Lower leg skin (tissue), 4 donors: ENCODE measurements at regions not wholly inside any gene's neighbourhood (a gene's known extent, or its start where the extent isn't known, plus 50 kb on each side); places are given as distances from the start of the nearest gene placed in this dataset.

Experiments used
- DNase-seq, 2 donors: peaks; one replicate each; pipeline ENCODE4 v3.0.0-alpha.2; 2019; ENCODE audit warnings: low spot score in 2 of 2
- H3K4me3 ChIP-seq: fragments of 200-600 bp; sonication (generic); 2 replicates; pipeline ENCODE4 v1.5.1; 2017; ENCODE audit warnings: mild to moderate bottlenecking, low read depth; ENCODE audit not compliant: poor library complexity, severe bottlenecking
- CTCF ChIP-seq, 3 donors: fragments of 450-650 bp; IDR thresholded peaks; one replicate each; pipeline ENCODE4 v1.5.1; 2016; ENCODE audit warnings: antibody characterized with exemption in 3 of 3, mild to moderate bottlenecking in 3 of 3, moderate library complexity in 2 of 3
- POLR2A ChIP-seq, 2 donors: fragments of 450-650 bp; IDR thresholded peaks; one replicate each; pipeline ENCODE4 v1.6.1; 2016 to 2017; ENCODE audit warnings: antibody characterized with exemption in 2 of 2, mild to moderate bottlenecking in 1 of 2, moderate library complexity in 1 of 2
- WGBS, 2 donors: methylation state at CpG; one replicate each; pipeline ENCODE4 v1.1.5; 2018; 5-methylcytosine and 5-hydroxymethylcytosine counted together
- intact Hi-C: fragments of 100-400 bp; cut with DNase I; formaldehyde crosslinking; loops from one replicate; pipeline ENCODE4 v1.15.0; 2023; ENCODE audit warnings: low total_unique reads

- no peak for DNase-seq
- no peak overlapping the region for H3K4me3 ChIP-seq
- intact Hi-C loops = no loop called here
- WGBS, 2 donors = 56 to 68% methylated on average over 2 of the region's 2 CpGs
- no peak for TF ChIP-seq POLR2A (IDR thresholded peaks at IDR 0.05)
- no peak for TF ChIP-seq CTCF (IDR thresholded peaks at IDR 0.05)
Observed at GRCh38 chr14:54116198-54116885, 159.7 kb upstream of the BMP4 start.

GRCh38 chr14:54116972-54117371, 160.3 kb upstream of the BMP4 start:
- no peak overlapping the region for H3K4me3 ChIP-seq
- TF ChIP-seq POLR2A (IDR thresholded peaks at IDR 0.05) (no peak), CTCF (IDR thresholded peaks at IDR 0.05) (no peak)
- no peak for DNase-seq
- intact Hi-C loops = no loop called here
- 47 to 62% methylated on average over 2 of the region's 2 CpGs for WGBS, 2 donors

GRCh38 chr14:54117396-54117795, 160.8 kb upstream of the BMP4 start:
- WGBS, 2 donors = 22 to 37% methylated on average over 3 of the region's 3 CpGs
- no peak for DNase-seq
- H3K4me3 ChIP-seq = no peak overlapping the region
- TF ChIP-seq POLR2A (IDR thresholded peaks at IDR 0.05) (no peak), CTCF (IDR thresholded peaks at IDR 0.05) (no peak)
- intact Hi-C loops = no loop called here

GRCh38 chr14:54117924-54118323, 161.3 kb upstream of the BMP4 start:
- TF ChIP-seq POLR2A (IDR thresholded peaks at IDR 0.05) (no peak), CTCF (IDR thresholded peaks at IDR 0.05) (no peak)
- 87 to 91% methylated on average over 3 of the region's 3 CpGs for WGBS, 2 donors
- no peak overlapping the region for H3K4me3 ChIP-seq
- intact Hi-C loops = no loop called here
- DNase-seq = no peak

- intact Hi-C loops = no loop called here
- TF ChIP-seq POLR2A (IDR thresholded peaks at IDR 0.05) (no peak), CTCF (IDR thresholded peaks at IDR 0.05) (no peak)
- no peak for DNase-seq
- no peak overlapping the region for H3K4me3 ChIP-seq
- 66 to 77% methylated on average over 1 of the region's 1 CpG for WGBS, 2 donors
Observed at GRCh38 chr14:54120260-54120659, 163.6 kb upstream of the BMP4 start.

- intact Hi-C loops = no loop called here
- no peak overlapping the region for H3K4me3 ChIP-seq
- DNase-seq = no peak
- TF ChIP-seq CTCF (IDR thresholded peaks at IDR 0.05) (no peak), POLR2A (IDR thresholded peaks at IDR 0.05) (no peak)
- 72 to 77% methylated on average over 5 of the region's 5 CpGs for WGBS, 2 donors
Observed at GRCh38 chr14:54121466-54122027, 164.9 kb upstream of the BMP4 start.
